ENCODE measurements at regions not wholly inside any gene's neighbourhood (a gene's known extent, or its start where the extent isn't known, plus 50 kb on each side); places are given as distances from the start of the nearest gene placed in this dataset.

DNA sequence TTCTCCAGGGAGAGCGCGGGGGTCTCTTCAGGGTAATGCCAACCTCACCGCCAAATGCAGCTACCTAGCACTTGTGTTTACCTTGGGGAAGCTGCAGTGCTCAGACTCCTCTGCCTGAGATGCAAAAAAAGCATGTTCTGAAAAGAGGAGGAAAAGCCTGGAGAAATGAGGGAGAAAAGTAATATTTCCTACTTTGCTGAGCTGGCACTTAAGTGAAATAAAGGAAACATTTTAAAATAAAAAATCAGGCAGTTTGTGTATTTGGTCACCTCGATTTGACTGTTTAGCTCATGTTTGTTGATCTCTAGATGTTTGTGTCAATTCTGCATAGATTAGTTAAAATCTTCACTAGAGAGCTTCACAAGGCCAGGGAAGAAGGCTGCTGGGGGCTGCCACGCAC lies 487.2 kb downstream of the QKI start:
- CTCF ChIA-PET (ENCODE audit: low intra/inter-chr PET ratio) = no interaction called here
- BruUV-seq (replicated peaks) = no TSS peak
- POLR2A ChIA-PET = interaction anchor here (0.7 kb wide), 1 partner anchor 34 kb away, joined by 3 read pairs; no protein-coding TSS in a partner anchor
- TF ChIP-seq MAFF (IDR thresholded peaks at IDR 0.05; ENCODE audit: low read length) = peak; percentile 47
- TF ChIP-seq MAFG (tag; conservative IDR thresholded peaks at IDR 0.05) = peak; percentile 39; the same call in 1 of the 2 replicates
- no peak for TF ChIP-seq TOE1 (IDR thresholded peaks at IDR 0.05; ENCODE audit: borderline replicate concordance)
- TF ChIP-seq TOE1 (CRISPR knock-in tag; IDR thresholded peaks at IDR 0.05; ENCODE audit: borderline replicate concordance, low read depth) = no peak
- TF ChIP-seq ZNF184 (CRISPR knock-in tag; IDR thresholded peaks at IDR 0.05) = no peak
- TF ChIP-seq ZNF316 (IDR thresholded peaks at IDR 0.05) = peak; percentile 54
- TF ChIP-seq TAF9B (IDR thresholded peaks at IDR 0.05; ENCODE audit: partially characterized antibody) = no peak
- TF ChIP-seq C11orf30 (IDR thresholded peaks at IDR 0.05; ENCODE audit: low read depth) = peak; percentile 43; the same call in 1 of the 2 replicates
- peak; percentile 34; the same call in 1 of the 2 replicates for TF ChIP-seq MAFK (IDR thresholded peaks at IDR 0.05; ENCODE audit: low read length)
- ATAC-seq (no peak), FAIRE-seq (peak; percentile 61), DNase-seq (ENCODE audit: extremely low read depth in 1 of 4, low spot score in 3 of 4) (no peak)
- intact Hi-C loops (cut with micrococcal nuclease) (no loop called here), in situ Hi-C loops (cut with MboI) (no loop called here)
- H3K9me1 ChIP-seq (ENCODE audit: control insufficient read depth, insufficient read depth, low read length) = no peaks in the 10 kb centered on the region
- H3K9me3 ChIP-seq (replicated peaks; ENCODE audit: control insufficient read depth, insufficient read depth, low read depth, low read length) = no peaks in the 10 kb centered on the region
- no peaks in the 10 kb centered on the region for H3K79me2 ChIP-seq (ENCODE audit: control insufficient read depth, insufficient read depth, low read length)
- H3K36me3 ChIP-seq (ENCODE audit: control insufficient read depth, insufficient read depth, low read length) = no peaks in the 10 kb centered on the region
- 0% methylated on average over 5 of the region's 5 CpGs for WGBS (ENCODE audit: insufficient coverage, low coverage, missing lambda C conversion rate)
- H3K4me2 ChIP-seq (ENCODE audit: insufficient read depth, low read length) = no peak overlapping the region
- no peak overlapping the region for H3K27ac ChIP-seq (ENCODE audit: extremely low read depth, low read depth, low read length)
- H3K9ac ChIP-seq (ENCODE audit: insufficient read depth in 1 of 2, low read depth in 2 of 2, low read length in 2 of 2) = no peak overlapping the region
- H3K4me3 ChIP-seq = no peak overlapping the region
- H2AFZ ChIP-seq (ENCODE audit: low read depth, low read length) = no peak overlapping the region
- H4K20me1 ChIP-seq (replicated peaks; ENCODE audit: control insufficient read depth, insufficient read depth, low read length) = no peaks in the 10 kb centered on the region
- peaks cover 35 to 66% of the 10 kb centered on the region in 2 experiments for H3K27me3 ChIP-seq (ENCODE audit: control insufficient read depth in 2 of 2, insufficient read depth in 2 of 2, low read length in 2 of 2)
- no peaks in the 10 kb centered on the region for H3K4me1 ChIP-seq (replicated peaks in 1 of 2; ENCODE audit: control insufficient read depth in 2 of 2, insufficient read depth in 2 of 2, low read length in 2 of 2)

Measured in K562 (cell line).